ENCODE measurements at regions not wholly inside any gene's neighbourhood (a gene's known extent, or its start where the extent isn't known, plus 50 kb on each side); places are given as distances from the start of the nearest gene placed in this dataset.

DNA sequence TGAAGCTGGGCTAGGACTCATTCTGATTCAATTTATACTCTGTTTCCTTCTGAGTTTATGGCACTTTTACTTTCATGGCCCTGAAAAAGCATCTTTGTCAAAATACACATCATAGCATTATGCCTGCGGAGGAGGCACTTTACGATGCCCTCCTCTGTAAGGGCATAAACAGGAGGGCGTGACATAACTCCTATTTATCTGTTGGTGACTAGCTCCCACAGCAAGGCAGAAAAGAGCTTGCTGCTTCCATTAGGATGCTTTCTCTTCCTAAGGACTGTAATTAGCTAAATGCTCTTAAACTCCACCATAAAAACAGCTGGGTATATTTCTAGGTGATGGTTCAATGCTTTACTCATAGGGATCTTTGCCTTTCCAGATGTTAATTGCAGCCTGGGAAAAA lies 315.2 kb upstream of the GHITM start:
- 89% methylated on average over 3 of the region's 3 CpGs for WGBS
- Histone ChIP-seq H3K9me3 (ENCODE audit: control insufficient read depth, low read length) (no peaks in the 10 kb centered on the region), H3K27me3 (ENCODE audit: control insufficient read depth, insufficient read depth) (no peaks in the 10 kb centered on the region), H3K4me1 (ENCODE audit: control insufficient read depth, insufficient read depth, low read length) (no peaks in the 10 kb centered on the region), H3K4me3 (ENCODE audit: low read length) (no peak overlapping the region), H3K27ac (ENCODE audit: low read length) (no peak overlapping the region)
- ATAC-seq (no peak), DNase-seq (no peak)
- intact Hi-C loops (cut with DNase I), result no loop called here

- whole genome bisulfite sequencing, result 86% methylated on average over 2 of the region's 2 CpGs
- Histone ChIP-seq H3K27ac (ENCODE audit: low read length) (no peak overlapping the region), H3K9me3 (ENCODE audit: control insufficient read depth, low read length) (peaks cover 2% of the 10 kb centered on the region), H3K4me3 (ENCODE audit: low read length) (no peak overlapping the region), H3K27me3 (ENCODE audit: control insufficient read depth, insufficient read depth) (no peaks in the 10 kb centered on the region), H3K4me1 (ENCODE audit: control insufficient read depth, insufficient read depth, low read length) (no peaks in the 10 kb centered on the region)
- intact Hi-C loops (cut with DNase I), result no loop called here
- no peak for ATAC-seq
- no peak for DNase-seq
Measured at GRCh38 chr10:83834096-83834495, 305.2 kb upstream of the GHITM start.

GRCh38 chr10:83835945-83836745 lies 303.2 kb upstream of the GHITM start:
- intact Hi-C loops (cut with DNase I), result no loop called here
- Histone ChIP-seq H3K27me3 (ENCODE audit: control insufficient read depth, insufficient read depth) (no peaks in the 10 kb centered on the region), H3K27ac (ENCODE audit: low read length) (no peak overlapping the region), H3K4me1 (ENCODE audit: control insufficient read depth, insufficient read depth, low read length) (no peaks in the 10 kb centered on the region), H3K4me3 (ENCODE audit: low read length) (no peak overlapping the region), H3K9me3 (ENCODE audit: control insufficient read depth, low read length) (no peaks in the 10 kb centered on the region)
- WGBS, result 63% methylated on average over 3 of the region's 3 CpGs
- no peak for DNase-seq
- no peak for ATAC-seq

GRCh38 chr10:83848677-83849076 lies 290.6 kb upstream of the GHITM start:
- Histone ChIP-seq H3K4me3 (ENCODE audit: low read length) (no peak overlapping the region), H3K9me3 (ENCODE audit: control insufficient read depth, low read length) (no peaks in the 10 kb centered on the region), H3K4me1 (ENCODE audit: control insufficient read depth, insufficient read depth, low read length) (no peaks in the 10 kb centered on the region), H3K27me3 (ENCODE audit: control insufficient read depth, insufficient read depth) (no peaks in the 10 kb centered on the region), H3K27ac (ENCODE audit: low read length) (no peak overlapping the region)
- WGBS, result 84% methylated on average over 3 of the region's 3 CpGs
- ATAC-seq, result no peak
- intact Hi-C loops (cut with DNase I), result no loop called here
- DNase-seq, result no peak

DNA sequence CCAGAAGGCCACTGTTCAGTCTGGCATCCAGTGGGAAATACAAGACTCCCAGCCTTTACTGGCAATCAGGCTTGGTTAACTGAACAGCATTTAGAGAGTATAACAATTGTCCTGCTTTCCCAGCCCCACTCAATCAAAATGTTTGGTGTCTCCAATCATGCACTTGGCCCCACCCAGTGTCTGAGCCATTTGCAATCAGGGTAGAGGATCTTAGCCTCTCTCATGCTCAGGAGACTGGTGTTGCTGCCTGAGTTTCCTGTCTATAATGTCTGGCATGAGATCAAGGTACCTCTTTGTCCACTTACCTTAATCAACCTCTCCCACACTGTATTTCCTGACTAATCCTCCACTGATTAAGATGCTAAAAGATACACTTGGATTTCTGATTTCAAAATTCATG lies 290.2 kb upstream of the GHITM start:
- intact Hi-C loops (cut with DNase I), result no loop called here

GRCh38 chr10:83852146-83852545 lies 287.2 kb upstream of the GHITM start:
- Histone ChIP-seq H3K4me1 (ENCODE audit: control insufficient read depth, insufficient read depth, low read length) (no peaks in the 10 kb centered on the region), H3K9me3 (ENCODE audit: control insufficient read depth, low read length) (no peaks in the 10 kb centered on the region), H3K27me3 (ENCODE audit: control insufficient read depth, insufficient read depth) (no peaks in the 10 kb centered on the region), H3K27ac (ENCODE audit: low read length) (no peak overlapping the region), H3K4me3 (ENCODE audit: low read length) (no peak overlapping the region)
- intact Hi-C loops (cut with DNase I), result no loop called here
- no peak for DNase-seq
- ATAC-seq, result no peak
- WGBS, result 71% methylated on average over 1 of the region's 1 CpG

More for the DNA sequence above, 290.2 kb upstream of the GHITM start:
- Histone ChIP-seq H3K27ac (ENCODE audit: low read length) (no peak overlapping the region), H3K27me3 (ENCODE audit: control insufficient read depth, insufficient read depth) (no peaks in the 10 kb centered on the region), H3K4me3 (ENCODE audit: low read length) (no peak overlapping the region), H3K4me1 (ENCODE audit: control insufficient read depth, insufficient read depth, low read length) (no peaks in the 10 kb centered on the region), H3K9me3 (ENCODE audit: control insufficient read depth, low read length) (no peaks in the 10 kb centered on the region)
- no peak for ATAC-seq
- no peak for DNase-seq

DNA sequence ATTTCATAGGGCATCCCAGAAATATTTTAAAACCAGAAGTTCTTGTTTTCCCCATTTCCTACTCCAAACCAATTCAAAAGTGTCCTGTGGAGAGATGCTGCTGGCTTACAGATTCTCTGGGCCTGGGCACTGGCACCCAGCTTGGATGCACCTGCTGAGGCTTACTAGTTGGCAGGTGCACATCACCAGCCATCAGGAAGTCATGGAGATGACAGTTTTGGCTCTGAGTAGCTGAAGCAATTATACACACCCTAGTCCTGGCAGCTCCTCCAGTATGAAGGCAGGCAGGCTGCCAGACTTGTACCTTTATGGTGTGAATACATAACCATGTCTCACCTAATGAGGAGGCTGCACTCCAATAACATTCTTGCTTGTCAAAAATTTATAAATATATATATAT lies 276.6 kb upstream of the GHITM start:
- no peak for DNase-seq
- intact Hi-C loops (cut with DNase I), result no loop called here
- Histone ChIP-seq H3K4me1 (ENCODE audit: control insufficient read depth, insufficient read depth, low read length) (no peaks in the 10 kb centered on the region), H3K27me3 (ENCODE audit: control insufficient read depth, insufficient read depth) (no peaks in the 10 kb centered on the region), H3K9me3 (ENCODE audit: control insufficient read depth, low read length) (no peaks in the 10 kb centered on the region), H3K27ac (ENCODE audit: low read length) (no peak overlapping the region), H3K4me3 (ENCODE audit: low read length) (no peak overlapping the region)
- no peak for ATAC-seq

DNA sequence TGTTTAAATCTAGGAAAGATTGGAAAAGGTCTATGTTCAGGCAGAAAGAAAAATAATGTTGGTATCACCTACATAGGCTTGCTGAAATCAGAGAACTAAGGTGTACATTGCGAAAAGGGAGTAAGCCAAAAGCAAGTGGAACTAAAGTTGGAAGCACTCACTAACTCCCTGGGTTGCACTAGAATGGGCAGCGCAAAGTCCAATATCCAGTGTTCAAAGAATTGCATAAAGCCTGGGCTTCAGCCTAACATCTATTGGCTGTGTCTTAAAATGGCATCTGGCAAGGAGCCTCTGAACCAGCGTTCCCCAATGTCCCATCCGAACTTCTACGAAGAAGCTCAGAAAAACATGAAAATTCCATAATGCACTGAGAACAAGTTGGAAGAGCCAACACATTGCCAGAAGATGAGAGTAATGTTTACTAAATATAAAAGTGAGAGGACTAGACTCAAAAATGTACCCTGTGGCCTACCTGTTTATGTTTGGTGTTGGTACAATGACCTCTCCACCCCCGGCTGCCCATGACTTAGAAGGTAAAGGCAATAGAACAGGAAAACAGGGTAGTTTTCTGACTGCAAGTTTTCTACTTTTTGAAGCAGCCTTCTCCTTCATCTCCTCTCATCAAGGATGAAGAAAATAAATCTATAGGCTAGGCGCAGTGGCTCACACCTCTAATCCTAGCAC lies 275.9 kb upstream of the GHITM start:
- Histone ChIP-seq H3K9me3 (ENCODE audit: control insufficient read depth, low read length) (no peaks in the 10 kb centered on the region), H3K4me1 (ENCODE audit: control insufficient read depth, insufficient read depth, low read length) (no peaks in the 10 kb centered on the region), H3K27ac (ENCODE audit: low read length) (no peak overlapping the region), H3K4me3 (ENCODE audit: low read length) (no peak overlapping the region), H3K27me3 (ENCODE audit: control insufficient read depth, insufficient read depth) (no peaks in the 10 kb centered on the region)
- intact Hi-C loops (cut with DNase I), result no loop called here
- WGBS, result 95% methylated on average over 7 of the region's 7 CpGs
- ATAC-seq (no peak), DNase-seq (no peak)

GRCh38 chr10:83869898-83870297 lies 269.4 kb upstream of the GHITM start:
- no peaks in the 10 kb centered on the region for H3K4me1 ChIP-seq (ENCODE audit: control insufficient read depth, insufficient read depth, low read length)
- 88% methylated on average over 6 of the region's 6 CpGs for WGBS

DNA sequence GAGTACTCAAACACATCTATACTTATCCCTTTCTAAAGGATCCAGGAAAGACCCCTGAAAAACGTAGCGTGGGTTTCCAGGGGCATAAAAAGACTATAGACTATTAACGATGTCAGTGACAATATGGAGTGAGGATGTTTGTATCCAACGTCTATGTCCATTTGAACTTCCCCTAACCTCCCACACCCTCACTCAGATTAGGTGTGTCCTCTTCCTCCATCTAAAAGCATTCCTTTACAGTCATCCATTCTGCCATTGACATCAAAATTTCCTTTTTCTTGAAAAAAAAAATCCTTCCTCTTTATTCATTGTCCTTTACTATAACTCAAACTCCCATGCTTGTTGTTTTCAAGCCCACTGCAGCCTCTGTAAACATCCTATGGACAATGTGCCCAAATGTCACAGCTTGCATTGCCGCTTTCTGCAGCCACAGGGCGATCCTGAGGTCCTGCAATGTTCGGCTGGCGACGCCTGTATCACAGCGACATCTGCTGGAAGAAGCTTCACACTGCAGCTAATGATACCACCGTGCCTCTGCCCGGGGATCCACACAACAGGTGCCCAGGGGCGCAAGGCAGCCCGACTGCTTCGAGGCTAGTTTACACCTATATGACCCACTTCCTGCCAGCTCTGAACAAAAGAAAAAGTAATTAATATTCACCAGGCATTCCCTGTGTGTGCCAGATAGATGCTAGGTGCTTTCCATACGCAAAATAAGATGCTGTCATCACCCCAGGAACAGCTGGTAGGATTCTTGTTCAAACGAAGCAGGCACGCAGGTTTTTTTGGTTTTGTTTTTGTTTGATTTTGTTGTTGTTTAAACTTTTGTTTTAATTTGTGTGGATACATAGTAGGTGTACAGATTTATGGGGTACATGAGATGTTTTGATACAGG lies 267.9 kb upstream of the GHITM start:
- peak; percentile 85 to 88 for ATAC-seq
- WGBS, result 22% methylated on average over 18 of the region's 18 CpGs

More at GRCh38 chr10:83869898-83870297, 269.4 kb upstream of the GHITM start:
- Histone ChIP-seq H3K9me3 (ENCODE audit: control insufficient read depth, low read length) (no peaks in the 10 kb centered on the region), H3K27me3 (ENCODE audit: control insufficient read depth, insufficient read depth) (no peaks in the 10 kb centered on the region), H3K4me3 (ENCODE audit: low read length) (no peak overlapping the region), H3K27ac (ENCODE audit: low read length) (no peak overlapping the region)
- ATAC-seq, result no peak
- intact Hi-C loops (cut with DNase I), result loop anchor here in 2 of 4 donors (5.0 to 10.0 kb wide), 2 partner anchors 1068 to 1075 kb away; no protein-coding TSS in a partner anchor
- no peak for DNase-seq

More for the DNA sequence above, 267.9 kb upstream of the GHITM start:
- Histone ChIP-seq H3K27ac (ENCODE audit: low read length) (no peak overlapping the region), H3K4me3 (ENCODE audit: low read length) (no peak overlapping the region), H3K4me1 (ENCODE audit: control insufficient read depth, insufficient read depth, low read length) (no peaks in the 10 kb centered on the region), H3K9me3 (ENCODE audit: control insufficient read depth, low read length) (no peaks in the 10 kb centered on the region), H3K27me3 (ENCODE audit: control insufficient read depth, insufficient read depth) (no peaks in the 10 kb centered on the region)
- intact Hi-C loops (cut with DNase I), result loop anchor here in 2 of 4 donors (5.0 to 10.0 kb wide), 2 partner anchors 1069 to 1077 kb away; no protein-coding TSS in a partner anchor
- DNase-seq, result peak; percentile 69 to 77 (median 74)
